HG03432 (cell line): ENCODE measurements at regions not wholly inside any gene's neighbourhood (a gene's known extent, or its start where the extent isn't known, plus 50 kb on each side); places are given as distances from the start of the nearest gene placed in this dataset.

ENCODE experiments used
- ATAC-seq: cut with Tn5 transposase; IDR thresholded peaks from one replicate; pipeline ENCODE4 v1.9.1; 2021; ENCODE audit warnings: mild to moderate bottlenecking, moderate library complexity; ENCODE audit not compliant: unreplicated experiment

GRCh38 chr4:110878413-110878812, 255.5 kb upstream of the PITX2 start:
- no peak for ATAC-seq

- no peak for ATAC-seq
These were observed 256.1 kb upstream of the PITX2 start for GRCh38 chr4:110878956-110879355.

- ATAC-seq: no peak
These were observed 263.4 kb upstream of the PITX2 start for GRCh38 chr4:110886270-110886669.

- ATAC-seq: no peak
These were observed 264.0 kb upstream of the PITX2 start for GRCh38 chr4:110886856-110887255.

DNA sequence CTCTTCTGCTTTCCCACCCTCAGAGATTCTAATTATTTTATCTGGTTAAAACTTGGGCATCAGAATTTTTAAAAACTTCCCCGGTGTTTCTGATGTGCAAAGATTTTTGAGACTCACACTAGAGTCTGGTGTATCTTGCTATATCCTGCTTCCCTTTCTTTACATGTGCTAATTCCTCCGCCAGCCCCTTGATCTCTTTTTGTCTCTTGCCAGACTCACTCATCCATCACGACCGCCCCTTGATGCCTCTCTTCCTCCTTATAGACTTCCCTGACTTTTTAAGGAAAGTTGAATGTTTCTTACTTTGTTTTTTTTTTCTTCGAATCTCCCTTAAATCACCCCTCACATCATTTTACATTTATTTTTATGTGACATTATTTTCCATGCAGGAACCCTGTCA, 274.9 kb upstream of the PITX2 start:
- ATAC-seq: no peak

- ATAC-seq: peak; percentile 90
These were observed 275.4 kb upstream of the PITX2 start for GRCh38 chr4:110898290-110898689.

DNA sequence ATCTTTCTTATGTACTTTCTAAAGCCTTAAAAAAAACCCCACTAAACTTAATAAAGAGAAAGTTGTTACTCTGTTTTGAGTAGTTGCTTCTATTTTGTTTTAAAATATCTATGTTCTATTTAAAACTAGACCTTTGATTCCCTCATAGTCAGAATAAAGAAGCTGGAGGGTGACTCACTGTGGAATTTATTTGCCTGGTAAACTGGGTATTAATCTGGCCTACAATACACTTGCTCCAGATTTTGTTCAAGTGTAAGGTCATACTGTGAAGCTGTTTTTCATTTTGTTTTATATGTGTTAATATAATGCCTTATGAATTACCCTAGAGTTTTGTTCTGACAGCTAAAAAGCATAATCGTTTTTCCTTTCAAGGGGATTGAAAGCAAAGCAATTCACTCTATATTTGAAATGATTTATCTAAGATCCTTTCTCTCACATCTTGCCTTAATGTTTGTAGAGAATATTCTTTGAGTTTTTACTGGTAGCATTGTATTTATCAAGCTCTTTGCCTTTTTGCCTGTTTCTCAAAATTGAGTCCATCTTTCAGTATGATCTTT, 277.4 kb upstream of the PITX2 start:
- no peak for ATAC-seq

DNA sequence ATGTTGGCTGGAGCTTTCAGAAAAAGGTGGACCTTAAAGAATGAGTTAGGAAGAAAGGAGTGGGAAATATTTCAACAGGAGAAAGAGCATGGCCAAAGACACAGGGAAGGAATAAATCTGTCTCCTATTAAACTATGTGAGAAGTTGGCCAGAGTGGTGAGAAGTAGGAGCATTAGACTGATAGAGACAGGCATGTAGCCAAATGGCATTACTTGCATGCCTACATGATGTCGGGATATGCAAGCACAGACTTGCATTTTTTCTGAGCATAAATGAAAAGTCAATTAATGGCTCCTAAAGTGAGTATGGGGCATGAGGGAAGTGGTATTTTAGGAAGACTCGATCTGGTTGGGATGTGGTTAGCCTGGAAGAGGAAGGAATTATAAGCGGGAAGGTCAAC, 279.6 kb upstream of the PITX2 start:
- ATAC-seq: no peak

- ATAC-seq: no peak
These were observed 281.7 kb upstream of the PITX2 start for GRCh38 chr4:110904435-110905065.

DNA sequence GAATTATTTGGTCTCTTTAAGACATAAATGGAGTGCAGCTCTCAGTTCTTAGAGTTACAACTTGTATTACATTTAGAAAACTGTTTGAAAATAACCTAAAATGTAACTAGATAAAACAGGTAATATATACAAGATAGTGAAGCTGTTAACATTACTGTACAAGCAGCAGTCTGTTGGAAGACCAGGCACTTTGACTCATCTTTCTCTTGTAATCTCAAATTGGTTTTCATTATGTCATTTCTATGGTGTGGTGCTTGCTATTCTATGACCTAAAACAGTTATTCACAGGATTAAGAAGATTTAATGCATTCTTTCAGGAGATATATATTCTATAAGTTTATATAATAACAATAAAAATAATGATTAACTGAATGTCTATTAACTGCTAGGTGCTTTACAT, 282.5 kb upstream of the PITX2 start:
- ATAC-seq: no peak

- ATAC-seq: no peak
These were observed 285.0 kb upstream of the PITX2 start for GRCh38 chr4:110907801-110908313.

DNA sequence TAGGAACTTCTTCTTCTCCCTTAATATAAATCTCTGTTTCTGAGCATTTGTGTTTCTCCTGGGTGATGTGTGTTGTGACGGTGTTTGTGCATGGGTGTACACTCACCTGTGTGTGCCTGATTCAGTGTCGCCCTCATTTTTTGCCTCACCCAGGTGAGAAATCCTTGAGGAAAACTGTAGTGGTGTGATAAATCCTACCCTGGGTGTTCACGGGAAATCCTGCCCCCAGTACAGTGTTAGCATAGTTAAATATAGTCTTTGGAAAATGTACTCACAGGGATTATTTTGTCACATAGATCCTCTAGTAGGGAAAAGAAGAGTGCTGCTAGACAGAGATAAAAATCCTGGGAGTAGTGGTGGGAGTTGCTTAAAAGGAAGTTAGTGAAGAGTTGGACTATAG, 291.9 kb upstream of the PITX2 start:
- ATAC-seq: no peak

DNA sequence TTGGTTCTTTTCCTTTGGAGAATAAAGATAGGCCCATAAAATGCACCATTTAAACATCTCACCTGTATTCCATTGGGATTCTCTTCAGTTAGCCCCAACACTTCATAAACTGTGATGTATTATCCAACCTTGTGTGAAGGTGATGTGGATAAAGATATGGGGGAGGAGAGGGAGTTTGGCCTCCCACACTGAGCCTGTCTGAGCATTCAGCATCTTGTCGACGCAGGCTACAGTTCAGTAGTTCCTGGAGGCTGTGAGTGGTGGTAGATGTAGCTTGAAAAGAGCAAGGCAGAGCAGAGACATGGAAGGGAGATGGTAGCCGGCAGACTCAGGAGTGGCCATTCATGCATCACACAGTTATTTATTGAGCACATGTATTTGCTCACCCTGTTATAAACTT, 292.4 kb upstream of the PITX2 start:
- no peak for ATAC-seq

GRCh38 chr4:110916505-110916904, 293.6 kb upstream of the PITX2 start:
- no peak for ATAC-seq

GRCh38 chr4:110917835-110918234, 295.0 kb upstream of the PITX2 start:
- ATAC-seq: no peak

DNA sequence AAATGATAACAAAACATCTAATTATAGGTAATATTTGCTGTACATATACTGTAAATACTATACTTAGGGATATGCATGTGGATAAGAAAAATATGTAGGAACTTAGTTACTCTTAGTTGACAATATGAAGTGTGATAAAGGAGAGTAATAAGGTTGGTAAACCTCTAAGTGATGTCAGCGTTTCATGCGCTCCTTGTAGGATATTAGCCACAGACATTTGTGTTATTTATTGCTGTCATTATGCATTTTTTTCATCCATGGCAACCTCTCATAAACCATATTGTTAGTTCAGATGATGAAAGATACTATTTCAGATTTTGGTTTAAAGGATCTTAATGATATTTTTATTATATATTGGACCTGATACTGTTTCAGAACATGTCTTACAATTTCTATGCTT, 298.1 kb upstream of the PITX2 start:
- no peak for ATAC-seq

DNA sequence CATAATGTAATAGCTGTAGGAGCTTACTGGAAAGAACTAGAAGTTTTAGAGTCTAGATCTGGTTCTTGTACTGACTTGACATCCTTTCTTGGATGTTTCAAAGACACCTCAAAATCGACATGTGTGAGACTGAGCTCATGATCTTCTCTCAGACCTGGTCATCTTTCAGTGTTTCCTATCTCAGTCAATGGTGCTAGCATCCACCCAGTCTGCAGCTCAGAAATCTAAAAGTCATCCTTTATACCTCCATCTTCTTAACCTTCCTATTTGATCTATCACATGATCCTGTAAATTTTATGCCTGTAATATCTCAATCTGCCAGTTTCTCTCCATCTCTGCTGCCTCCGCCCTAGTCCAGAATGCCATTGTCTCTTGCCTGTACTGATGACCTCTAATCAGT, 301.9 kb upstream of the PITX2 start:
- no peak for ATAC-seq

DNA sequence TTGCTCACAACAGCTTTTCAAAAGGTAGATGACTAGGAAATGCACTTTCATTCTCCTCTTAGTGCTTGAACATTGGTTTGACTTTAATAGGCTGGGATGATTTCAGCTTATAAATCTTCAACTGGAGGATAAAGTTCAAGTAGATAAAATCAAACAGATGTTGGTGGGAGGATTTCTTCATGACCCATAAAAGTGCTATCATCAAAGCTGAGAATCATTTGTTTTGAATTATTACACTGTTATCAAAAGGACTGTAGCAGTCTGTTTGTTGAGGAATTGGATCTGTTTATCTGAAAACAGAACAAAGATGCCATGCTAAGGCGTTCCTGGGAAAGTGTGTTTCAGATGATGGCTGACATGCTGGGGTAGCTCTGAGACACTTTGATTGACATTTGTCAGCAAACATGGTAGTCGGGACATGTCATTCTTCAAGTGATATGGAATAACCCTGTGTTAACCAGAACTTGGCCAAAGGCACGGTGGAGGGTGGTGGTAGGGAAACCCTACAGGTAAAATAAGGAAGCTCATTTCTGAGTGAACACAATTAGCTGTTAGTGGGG, 304.0 kb upstream of the PITX2 start:
- ATAC-seq: no peak

GRCh38 chr4:110933341-110933740, 310.5 kb upstream of the PITX2 start:
- ATAC-seq: no peak

DNA sequence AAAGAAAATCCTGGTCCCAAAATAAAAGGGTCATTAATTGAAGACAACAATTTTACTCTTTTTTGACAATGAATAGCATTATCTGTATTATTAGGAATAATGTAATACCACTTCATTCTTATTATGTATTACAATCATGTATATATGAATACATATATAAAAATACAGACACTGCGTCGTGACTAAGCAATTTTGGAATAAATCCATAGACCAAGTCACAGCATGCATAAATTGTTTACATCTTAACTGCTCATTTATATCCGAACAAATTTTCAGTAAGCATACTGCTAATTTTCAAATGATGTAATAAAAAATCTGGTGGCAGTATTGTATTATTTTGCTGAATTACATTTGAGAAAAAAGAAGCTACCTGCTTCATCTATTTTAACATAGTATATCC, 321.6 kb upstream of the PITX2 start:
- no peak for ATAC-seq

DNA sequence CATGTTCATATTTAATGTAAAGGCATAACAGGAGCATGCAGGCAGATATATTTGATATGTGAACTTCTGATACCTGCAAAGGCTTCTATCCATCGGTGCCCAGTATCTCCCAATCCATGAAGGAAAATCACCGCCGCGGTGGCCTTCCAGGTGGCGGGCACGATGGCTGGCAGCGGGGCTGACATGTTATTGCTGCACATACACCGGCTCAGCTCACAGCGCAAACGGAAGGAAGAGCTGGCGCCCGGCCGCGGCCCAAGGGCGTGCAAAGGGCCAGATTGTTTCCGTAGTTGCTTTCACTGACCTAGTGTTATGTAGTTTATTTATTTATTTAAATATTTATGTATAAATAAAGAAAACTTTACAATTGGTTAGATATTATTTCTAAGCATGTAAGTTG, 322.7 kb upstream of the PITX2 start:
- ATAC-seq: no peak

- ATAC-seq: no peak
These were observed 326.7 kb upstream of the PITX2 start for GRCh38 chr4:110949542-110949941.

DNA sequence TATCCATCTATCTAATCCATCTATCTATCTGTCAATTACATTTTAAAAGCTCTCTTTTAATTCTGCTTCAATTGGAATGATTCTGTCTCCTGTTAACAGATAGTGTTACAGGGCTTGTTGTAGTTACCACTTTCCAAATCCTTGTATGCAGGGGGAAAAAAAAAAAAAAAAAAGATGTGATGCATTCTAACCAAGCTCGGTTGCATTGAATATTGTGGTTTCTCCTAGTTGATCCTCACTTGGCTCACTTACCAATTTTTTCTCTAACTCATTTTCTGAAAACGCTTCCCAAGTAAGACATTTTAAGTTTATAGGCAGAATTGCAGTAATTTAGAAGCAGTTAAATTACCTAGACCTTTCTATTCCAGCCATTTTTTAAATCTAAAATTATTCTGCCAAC, 327.9 kb upstream of the PITX2 start:
- no peak for ATAC-seq
